Activated CD4-positive, alpha-beta T cell treated with anti-CD3 and anti-CD28 coated beads, Interleukin-2, amount 50 U/mL, for 48 hours (primary cell): ENCODE measurements at regions not wholly inside any gene's neighbourhood (a gene's known extent, or its start where the extent isn't known, plus 50 kb on each side); places are given as distances from the start of the nearest gene placed in this dataset.
"Not testable (repeated sequence)": the region's sequence is repeated elsewhere in the genome, so short reads cannot be mapped to it uniquely, and the experiment has no call there.

Source experiments
- DNase-seq, 2 experiments: peaks; one replicate each; pipeline ENCODE4 v3.0.0-alpha.2; 2020

GRCh38 chr4:3936184-3936583 is 170.0 kb downstream of the ADRA2C start:
- no peak for DNase-seq

- not testable (repeated sequence) for DNase-seq
Measured at GRCh38 chr4:3937849-3938562, 171.8 kb downstream of the ADRA2C start.

GRCh38 chr4:3938676-3939075 is 172.5 kb downstream of the ADRA2C start:
- not testable (repeated sequence) for DNase-seq

GRCh38 chr4:3939954-3940591 is 173.9 kb downstream of the ADRA2C start:
- not testable (repeated sequence) for DNase-seq

GRCh38 chr4:3941735-3942522 is 175.7 kb downstream of the ADRA2C start:
- not testable (repeated sequence) for DNase-seq

GRCh38 chr4:3942569-3942971 is 176.4 kb downstream of the ADRA2C start:
- peak; percentile 61 to 63 for DNase-seq

- not testable (repeated sequence) for DNase-seq
Measured at GRCh38 chr4:3943051-3943450, 176.9 kb downstream of the ADRA2C start.

- DNase-seq, result no peak
Measured at GRCh38 chr4:3945511-3946290, 179.5 kb downstream of the ADRA2C start.

GRCh38 chr4:3946553-3946952 is 180.4 kb downstream of the ADRA2C start:
- not testable (repeated sequence) for DNase-seq

GRCh38 chr4:3947761-3948160 is 181.6 kb downstream of the ADRA2C start:
- not testable (repeated sequence) for DNase-seq

GRCh38 chr4:3948210-3948609 is 182.0 kb downstream of the ADRA2C start:
- not testable (repeated sequence) for DNase-seq

GRCh38 chr4:3949916-3950315 is 183.7 kb downstream of the ADRA2C start:
- peak; percentile 11 to 22 for DNase-seq

- not testable (repeated sequence) for DNase-seq
Measured at GRCh38 chr4:3952443-3953139, 186.4 kb downstream of the ADRA2C start.

GRCh38 chr4:3953140-3953489 is 186.9 kb downstream of the ADRA2C start:
- DNase-seq, result not testable (repeated sequence)

GRCh38 chr4:3954540-3955320 is 188.5 kb downstream of the ADRA2C start:
- peak; percentile 71 to 78 for DNase-seq

- DNase-seq, result peak; percentile 99
Measured at GRCh38 chr4:3955321-3956164, 189.4 kb downstream of the ADRA2C start.

GRCh38 chr4:3956165-3956867 is 190.1 kb downstream of the ADRA2C start:
- DNase-seq, result not testable (repeated sequence)

- not testable (repeated sequence) for DNase-seq
Measured at GRCh38 chr4:3961091-3961672, 195.0 kb downstream of the ADRA2C start.

- DNase-seq, result not testable (repeated sequence)
Measured at GRCh38 chr4:3964572-3965278, 198.5 kb downstream of the ADRA2C start.
